ENCODE measurements at regions not wholly inside any gene's neighbourhood (a gene's known extent, or its start where the extent isn't known, plus 50 kb on each side); places are given as distances from the start of the nearest gene placed in this dataset.
"Not testable (repeated sequence)": the region's sequence is repeated elsewhere in the genome, so short reads cannot be mapped to it uniquely, and the experiment has no call there.

DNA sequence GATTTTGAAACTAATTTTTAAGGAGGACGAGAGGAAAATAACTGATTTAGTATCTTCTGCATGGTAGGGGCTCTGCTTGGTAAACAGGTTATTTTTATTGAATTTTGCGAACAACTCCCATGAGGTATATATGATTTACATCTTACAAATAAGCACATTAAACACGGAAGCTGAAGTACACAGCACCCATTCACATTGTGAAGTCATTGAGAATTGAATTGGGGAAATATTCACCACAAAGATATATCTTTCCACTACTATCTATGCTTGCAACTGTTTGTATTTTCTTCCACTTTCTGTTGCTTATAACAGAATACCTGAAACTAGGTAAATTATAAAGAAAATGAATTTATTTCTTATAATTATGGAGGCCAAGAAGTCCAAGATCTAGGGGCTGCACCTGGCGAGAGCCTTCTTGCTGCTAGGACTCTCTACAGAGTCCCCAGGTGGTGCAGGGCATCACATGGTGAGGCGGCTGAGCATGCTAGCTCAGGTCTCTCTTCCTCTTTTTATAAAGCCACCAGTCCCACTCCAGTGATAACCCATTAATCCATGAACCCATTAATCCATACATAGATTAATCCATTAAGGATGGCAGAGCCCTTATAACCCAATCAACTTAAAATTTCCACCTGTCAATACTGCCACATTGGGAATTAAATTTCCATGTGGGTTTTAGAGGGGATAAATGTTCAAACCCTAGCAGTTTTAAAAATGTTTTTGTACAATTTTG, 79.0 kb upstream of the ZNF608 start:
- Mint-ChIP-seq H3K27me3 (no peaks in the 10 kb centered on the region), H3K27ac (peak overlapping the region; percentile 71), H3K36me3 (no peaks in the 10 kb centered on the region), H3K9me3 (no peaks in the 10 kb centered on the region), H3K4me1 (peaks cover 25% of the 10 kb centered on the region), H3K4me3 (peak overlapping the region; percentile 10)
- ATAC-seq: peak; percentile 94

DNA sequence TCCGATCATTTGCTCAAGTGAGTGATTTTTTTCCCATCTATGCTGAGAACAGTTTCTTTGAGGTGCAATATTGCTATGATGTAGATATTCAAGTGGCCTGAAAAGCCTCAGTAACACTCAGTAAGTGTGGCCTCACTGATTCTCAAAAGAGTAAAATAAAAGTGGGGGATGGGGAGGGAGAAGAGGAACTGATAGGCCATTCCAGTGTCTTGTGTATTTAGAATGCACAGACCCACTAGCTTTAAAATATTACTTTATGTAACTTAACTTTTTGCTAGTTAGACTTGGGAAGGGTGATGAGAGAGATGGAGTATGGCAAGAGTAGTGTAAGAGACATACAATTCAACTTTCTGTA, 79.5 kb upstream of the ZNF608 start:
- peaks cover 27% of the 10 kb centered on the region for H3K4me1 Mint-ChIP-seq
- peak overlapping the region; percentile 71 for H3K27ac Mint-ChIP-seq
- H3K9me3 Mint-ChIP-seq: no peaks in the 10 kb centered on the region
- H3K27me3 Mint-ChIP-seq: no peaks in the 10 kb centered on the region
- H3K36me3 Mint-ChIP-seq: no peaks in the 10 kb centered on the region
- no peak overlapping the region for H3K4me3 Mint-ChIP-seq
- peak; percentile 45 for ATAC-seq

DNA sequence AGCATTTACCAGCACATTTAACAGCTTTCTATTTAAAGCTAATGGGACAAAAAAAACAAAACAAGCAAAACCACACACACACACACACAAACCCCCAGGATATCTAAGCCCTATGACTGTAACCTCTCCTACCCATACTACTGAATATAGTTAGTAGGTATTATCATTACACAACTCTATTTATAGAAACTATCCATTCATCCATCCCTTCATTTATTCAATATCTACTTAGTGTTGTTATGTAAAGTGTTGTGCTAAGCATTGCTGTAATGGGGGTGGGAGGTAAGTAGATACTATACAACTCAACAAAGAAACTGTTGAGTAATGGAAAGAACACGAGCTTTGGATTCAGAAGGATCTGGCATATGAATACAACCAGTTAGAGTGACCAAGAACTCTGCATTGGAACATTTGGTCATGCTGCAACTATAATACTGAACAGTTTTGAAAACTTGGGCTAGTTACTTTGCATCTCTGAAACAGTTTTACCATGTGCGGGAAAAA, 82.3 kb upstream of the ZNF608 start:
- no peaks in the 10 kb centered on the region for H3K27me3 Mint-ChIP-seq
- no peak overlapping the region for H3K27ac Mint-ChIP-seq
- H3K9me3 Mint-ChIP-seq: no peaks in the 10 kb centered on the region
- ATAC-seq: no peak
- peaks cover 6% of the 10 kb centered on the region for H3K36me3 Mint-ChIP-seq
- peaks cover 37% of the 10 kb centered on the region for H3K4me1 Mint-ChIP-seq
- H3K4me3 Mint-ChIP-seq: no peak overlapping the region

DNA sequence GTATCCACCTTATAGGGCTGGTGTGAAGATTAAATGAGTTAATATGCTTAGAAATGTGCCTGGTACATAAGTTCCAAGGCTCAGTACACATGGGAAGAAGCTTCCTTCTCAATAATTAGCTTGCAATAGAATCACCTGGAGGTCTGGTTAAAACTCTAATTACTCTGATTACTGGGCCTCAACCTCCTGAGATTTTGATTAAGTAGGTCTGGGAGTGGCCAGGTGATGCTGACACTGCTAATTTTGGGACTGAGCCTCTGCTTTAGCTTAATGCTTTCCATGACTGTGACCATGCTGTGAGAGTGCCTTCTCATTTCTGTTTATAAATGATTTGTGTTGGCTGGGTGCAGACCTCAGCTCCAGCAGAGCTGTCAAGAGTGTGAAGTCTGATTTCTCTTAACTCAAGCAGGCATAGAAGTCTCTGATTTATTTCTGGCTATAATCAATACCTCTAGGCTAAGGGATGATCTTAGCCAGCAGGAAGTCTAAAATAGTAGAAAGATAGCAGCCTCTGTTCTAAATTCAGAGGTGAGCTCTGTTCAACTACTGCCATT, 85.3 kb upstream of the ZNF608 start:
- H3K36me3 Mint-ChIP-seq: peaks cover 6% of the 10 kb centered on the region
- no peak for ATAC-seq
- no peak overlapping the region for H3K4me3 Mint-ChIP-seq
- H3K27ac Mint-ChIP-seq: no peak overlapping the region
- peaks cover 3% of the 10 kb centered on the region for H3K9me3 Mint-ChIP-seq
- H3K27me3 Mint-ChIP-seq: no peaks in the 10 kb centered on the region
- H3K4me1 Mint-ChIP-seq: peaks cover 21% of the 10 kb centered on the region

DNA sequence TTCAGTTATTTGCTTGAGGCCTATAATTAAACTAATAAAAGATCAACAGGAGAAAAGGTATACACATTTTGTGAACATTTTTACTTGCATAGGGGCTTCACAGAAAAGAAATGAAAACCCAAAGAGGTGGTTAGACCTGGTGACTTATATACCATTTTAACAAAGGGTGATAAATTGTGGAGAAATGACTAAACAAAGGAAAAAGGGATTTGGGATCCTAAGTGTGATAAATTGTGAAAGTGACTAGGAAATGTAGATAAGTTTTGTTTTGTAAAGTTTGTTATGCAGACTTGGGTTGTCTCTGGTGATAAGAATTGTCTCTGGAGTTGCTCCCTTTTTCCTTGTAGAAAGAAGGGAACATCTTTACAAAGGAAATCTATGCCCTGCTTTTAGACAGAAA, 86.1 kb upstream of the ZNF608 start:
- H3K27me3 Mint-ChIP-seq: no peaks in the 10 kb centered on the region
- peaks cover 21% of the 10 kb centered on the region for H3K4me1 Mint-ChIP-seq
- H3K4me3 Mint-ChIP-seq: no peak overlapping the region
- peaks cover 3% of the 10 kb centered on the region for H3K9me3 Mint-ChIP-seq
- H3K36me3 Mint-ChIP-seq: peaks cover 6% of the 10 kb centered on the region
- no peak for ATAC-seq
- H3K27ac Mint-ChIP-seq: no peak overlapping the region

DNA sequence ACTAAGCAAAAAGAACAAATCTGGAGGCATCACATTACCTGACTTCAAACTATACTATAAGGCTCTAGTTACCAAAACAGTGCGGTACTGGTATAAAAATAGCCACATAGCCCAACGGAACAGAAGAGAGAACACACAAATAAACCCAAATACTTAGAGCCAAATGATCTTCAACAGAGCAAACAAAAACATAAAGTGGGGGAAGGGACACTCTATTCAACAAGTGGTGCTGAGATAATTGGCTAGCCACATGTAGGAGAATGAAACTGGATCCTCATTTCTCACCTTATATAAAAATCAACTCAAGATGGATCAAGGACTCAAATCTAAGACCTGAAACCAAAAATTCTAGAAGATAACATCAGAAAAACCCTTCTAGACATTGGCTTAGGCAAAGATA, 89.9 kb upstream of the ZNF608 start:
- H3K27me3 Mint-ChIP-seq, H3K36me3 Mint-ChIP-seq, H3K4me3 Mint-ChIP-seq, H3K27ac Mint-ChIP-seq, ATAC-seq, H3K9me3 Mint-ChIP-seq, H3K4me1 Mint-ChIP-seq: not testable (repeated sequence)

DNA sequence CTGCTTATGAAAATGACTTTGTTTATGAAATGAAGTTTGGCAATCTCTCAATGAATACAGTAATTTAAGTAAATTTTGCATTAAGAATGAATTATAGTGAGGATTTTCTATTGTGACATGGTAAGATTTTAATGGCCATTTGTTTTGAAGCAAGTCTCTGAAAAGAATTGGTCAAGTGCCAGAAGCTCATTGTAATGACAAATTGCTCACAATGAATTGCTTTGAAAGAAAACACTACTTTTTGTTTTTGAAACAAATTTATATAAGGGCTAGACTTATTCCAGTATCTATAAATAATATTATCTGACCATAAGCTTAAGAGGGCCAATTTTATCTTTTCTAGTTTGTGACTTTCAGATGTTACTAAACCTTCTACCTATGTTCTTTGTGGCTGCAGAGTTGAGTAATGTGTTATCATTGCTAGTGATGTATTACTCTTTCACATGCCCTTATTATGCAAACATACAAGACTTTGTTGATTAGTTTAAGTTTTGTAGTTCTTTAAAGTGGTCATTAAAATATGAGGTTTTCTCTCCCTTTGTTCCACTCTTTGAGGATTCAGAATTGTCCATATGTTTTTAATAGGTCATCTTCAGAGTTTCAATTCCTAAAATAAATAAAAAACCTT, 93.0 kb upstream of the ZNF608 start:
- no peak overlapping the region for H3K27ac Mint-ChIP-seq
- H3K36me3 Mint-ChIP-seq: no peaks in the 10 kb centered on the region
- no peaks in the 10 kb centered on the region for H3K27me3 Mint-ChIP-seq
- H3K4me1 Mint-ChIP-seq: no peaks in the 10 kb centered on the region
- ATAC-seq: no peak
- H3K9me3 Mint-ChIP-seq: peaks cover 3% of the 10 kb centered on the region
- H3K4me3 Mint-ChIP-seq: no peak overlapping the region

DNA sequence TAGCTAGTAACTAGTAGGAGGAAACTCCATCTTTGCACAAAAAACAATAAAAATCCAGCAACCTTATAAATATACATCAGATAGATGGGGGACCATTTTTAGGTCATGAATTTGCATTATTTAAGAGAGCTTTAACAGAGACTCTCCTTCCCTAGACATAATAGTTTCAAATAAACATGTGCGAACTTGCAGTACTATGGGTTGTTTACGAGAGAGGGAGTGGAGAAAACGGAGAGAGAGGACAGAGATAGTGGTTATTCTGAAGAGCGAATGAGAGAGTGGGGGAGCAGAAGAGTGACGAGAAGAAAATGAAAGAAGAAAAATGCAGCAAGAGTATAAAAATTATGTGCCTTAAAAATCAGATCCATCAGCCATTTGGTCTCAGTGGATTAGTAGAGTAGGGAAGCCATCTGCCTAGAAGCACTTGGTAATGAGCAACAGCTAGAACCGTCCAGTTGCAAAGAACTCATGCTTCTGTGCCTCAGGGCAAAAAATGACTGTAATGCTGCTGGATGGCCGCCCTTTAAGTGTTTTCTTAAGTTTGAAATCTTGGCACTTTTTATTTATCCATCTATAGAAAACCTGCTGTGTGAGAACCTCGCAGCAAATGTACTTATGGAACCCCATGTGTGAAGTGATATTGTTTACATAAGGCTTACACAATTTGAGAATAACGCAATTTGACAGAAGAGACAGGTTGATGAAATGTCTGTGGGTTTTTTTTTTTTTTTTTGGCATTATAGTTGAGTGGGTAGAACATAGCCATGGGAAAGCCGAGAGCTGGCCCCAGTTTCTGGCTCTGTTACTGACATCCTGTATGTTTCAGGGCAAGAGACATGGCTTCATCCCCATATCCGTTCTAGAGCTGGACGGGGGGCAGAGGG, 95.6 kb upstream of the ZNF608 start:
- Mint-ChIP-seq H3K9me3 (no peaks in the 10 kb centered on the region), H3K36me3 (no peaks in the 10 kb centered on the region), H3K27me3 (no peaks in the 10 kb centered on the region), H3K4me3 (no peak overlapping the region), H3K27ac (no peak overlapping the region), H3K4me1 (no peaks in the 10 kb centered on the region)
- ATAC-seq: no peak

DNA sequence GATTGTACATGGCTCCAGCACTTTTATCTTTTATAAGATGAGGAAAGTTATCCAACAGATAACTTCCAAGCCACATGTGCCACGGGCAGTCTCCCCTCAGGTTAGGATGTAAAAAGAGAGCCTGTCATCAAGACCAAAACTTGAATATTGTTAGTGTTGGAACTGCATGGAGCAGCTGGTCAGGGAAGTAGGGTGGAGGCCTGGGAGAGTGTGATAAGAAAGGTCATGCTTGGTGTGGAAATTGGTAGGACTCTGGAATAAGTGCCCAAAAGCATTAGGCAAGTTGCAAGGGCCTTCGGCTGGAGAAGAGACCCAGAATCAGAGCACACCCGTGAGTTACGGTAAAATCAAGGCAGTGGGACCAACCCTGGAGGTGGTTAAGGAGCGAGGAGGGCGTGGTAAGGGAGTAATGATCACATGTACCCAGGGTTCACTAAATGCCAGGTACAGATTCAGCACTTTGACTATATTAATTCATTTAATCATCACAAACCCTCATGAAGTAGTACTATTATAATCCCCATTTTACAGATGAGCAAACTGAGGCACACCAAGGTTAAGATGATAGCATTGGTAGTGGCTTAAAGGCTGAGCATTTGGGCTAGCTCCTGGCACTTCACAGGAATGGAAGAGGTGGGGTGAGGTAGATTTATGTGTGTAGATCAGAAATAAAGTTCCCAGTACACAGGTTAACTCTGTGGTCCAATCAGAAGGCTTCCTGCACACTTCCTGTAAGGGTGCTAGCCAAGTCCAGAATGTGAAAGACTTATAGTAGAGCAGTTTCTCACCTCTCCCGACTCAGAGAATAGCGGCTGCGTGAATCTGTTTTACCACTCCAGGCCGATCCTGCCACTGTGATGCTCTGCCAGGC, 96.5 kb upstream of the ZNF608 start:
- H3K27ac Mint-ChIP-seq: no peak overlapping the region
- no peak for ATAC-seq
- no peaks in the 10 kb centered on the region for H3K36me3 Mint-ChIP-seq

DNA sequence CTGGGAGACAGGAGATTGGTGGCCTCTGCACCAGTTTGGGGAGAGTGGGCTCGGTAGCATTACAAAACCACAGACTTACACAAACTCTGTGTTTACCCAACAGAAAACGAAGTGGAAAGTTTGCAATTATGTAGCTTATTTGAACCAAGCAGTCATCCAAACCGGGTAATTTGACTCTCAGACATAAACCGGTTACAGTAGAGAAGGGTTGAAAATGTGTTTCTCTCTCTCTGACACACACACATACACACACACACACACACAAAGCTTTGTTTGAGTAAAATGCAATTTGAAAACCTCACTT, 97.1 kb upstream of the ZNF608 start:
- ATAC-seq: no peak
- Mint-ChIP-seq H3K36me3 (no peaks in the 10 kb centered on the region), H3K4me3 (no peak overlapping the region), H3K4me1 (peaks cover 8% of the 10 kb centered on the region), H3K9me3 (no peaks in the 10 kb centered on the region), H3K27me3 (no peaks in the 10 kb centered on the region), H3K27ac (no peak overlapping the region)

More for the DNA sequence above, 96.5 kb upstream of the ZNF608 start:
- Mint-ChIP-seq H3K27me3 (no peaks in the 10 kb centered on the region), H3K9me3 (no peaks in the 10 kb centered on the region), H3K4me3 (no peak overlapping the region), H3K4me1 (peaks cover 2% of the 10 kb centered on the region)

DNA sequence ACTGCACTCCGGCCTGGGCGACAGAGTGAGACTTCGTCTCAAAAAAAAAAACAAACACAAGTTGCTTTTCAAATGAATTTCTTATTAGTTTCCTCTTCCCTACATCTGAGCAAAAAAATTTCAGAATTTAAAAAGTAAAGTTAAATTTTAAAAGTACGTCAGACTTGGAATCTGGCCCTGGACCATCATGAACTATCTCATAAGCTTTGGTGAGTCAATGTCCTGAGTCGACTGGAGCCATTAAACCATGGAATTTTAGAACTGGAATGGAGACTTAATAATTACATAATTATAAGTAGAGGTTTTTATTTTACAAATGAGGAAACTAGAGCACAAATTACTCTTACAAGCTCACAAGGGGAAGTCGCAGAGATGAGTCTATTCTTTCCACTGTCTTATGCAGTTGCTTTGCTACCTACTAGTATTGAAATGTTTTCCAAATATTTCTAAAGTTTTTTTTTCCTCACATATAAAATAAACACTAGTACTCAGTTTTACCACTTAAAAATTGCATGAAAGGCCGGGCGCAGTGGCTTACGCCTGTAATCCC, 98.0 kb upstream of the ZNF608 start:
- Mint-ChIP-seq H3K27ac (no peak overlapping the region), H3K9me3 (no peaks in the 10 kb centered on the region), H3K4me3 (no peak overlapping the region), H3K36me3 (no peaks in the 10 kb centered on the region), H3K4me1 (peaks cover 17% of the 10 kb centered on the region), H3K27me3 (no peaks in the 10 kb centered on the region)
- no peak for ATAC-seq

DNA sequence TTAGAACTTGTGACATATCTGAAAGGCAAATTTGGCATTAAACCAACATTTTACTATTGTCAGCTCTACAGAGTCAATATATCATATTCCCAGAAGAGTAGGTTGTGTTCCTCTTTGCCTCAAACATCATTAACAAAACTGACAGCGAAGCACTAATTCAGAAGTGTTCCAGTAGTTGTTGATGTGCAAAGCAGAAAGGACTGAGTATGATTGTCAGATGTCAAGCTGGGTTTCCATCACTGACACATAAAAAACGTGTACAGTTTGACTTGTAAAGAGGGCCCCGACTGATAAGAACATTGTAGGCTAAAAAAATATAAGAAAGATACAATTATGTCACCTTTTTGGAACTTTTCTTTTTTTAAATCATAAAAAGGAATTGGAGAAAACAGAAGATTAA, 101.5 kb upstream of the ZNF608 start:
- Mint-ChIP-seq H3K36me3 (no peaks in the 10 kb centered on the region), H3K4me3 (no peak overlapping the region), H3K27ac (no peak overlapping the region), H3K9me3 (peaks cover 3% of the 10 kb centered on the region), H3K4me1 (peaks cover 35% of the 10 kb centered on the region), H3K27me3 (no peaks in the 10 kb centered on the region)
- no peak for ATAC-seq

DNA sequence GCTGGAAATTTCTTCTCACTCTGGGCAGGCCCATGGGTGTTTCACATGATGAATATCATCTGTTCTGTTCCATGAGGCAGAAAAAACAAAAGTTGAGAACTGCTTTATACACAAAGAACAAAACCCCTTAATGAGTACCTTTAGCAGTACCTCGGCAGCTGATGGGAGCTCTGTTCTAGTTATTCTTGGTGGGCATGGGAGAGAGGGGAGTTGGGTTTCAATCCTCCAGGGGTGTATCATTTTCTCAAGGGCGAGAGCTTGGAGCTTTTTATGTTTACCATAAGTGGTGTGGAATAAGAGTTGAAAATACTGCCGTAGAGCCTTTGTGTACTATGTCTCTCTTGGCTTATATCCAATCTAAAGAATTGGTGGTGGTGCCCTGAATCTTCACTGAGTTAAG, 103.3 kb upstream of the ZNF608 start:
- no peaks in the 10 kb centered on the region for H3K27me3 Mint-ChIP-seq
- peaks cover 3% of the 10 kb centered on the region for H3K9me3 Mint-ChIP-seq
- H3K27ac Mint-ChIP-seq: no peak overlapping the region
- H3K4me1 Mint-ChIP-seq: peaks cover 35% of the 10 kb centered on the region
- no peak overlapping the region for H3K4me3 Mint-ChIP-seq
- no peaks in the 10 kb centered on the region for H3K36me3 Mint-ChIP-seq
- ATAC-seq: no peak

DNA sequence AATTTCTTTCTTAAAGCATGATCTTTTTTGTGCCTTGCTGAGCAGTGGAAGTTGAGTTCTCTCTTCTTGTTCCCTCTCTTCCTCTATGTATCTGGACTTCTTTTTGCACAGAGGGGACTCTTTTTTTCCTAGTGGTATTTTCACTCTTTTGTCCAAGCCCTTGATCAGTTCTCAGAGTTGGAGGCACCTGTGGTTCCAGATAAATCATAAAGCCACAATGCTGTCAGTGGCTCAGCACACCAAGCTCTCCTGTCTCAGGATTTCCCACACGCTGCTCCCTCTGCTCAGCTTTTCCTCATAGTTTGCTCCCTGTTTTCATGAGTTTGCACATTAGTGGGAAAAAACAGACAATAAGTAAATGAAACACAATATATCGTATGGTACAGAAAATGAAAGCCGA, 110.3 kb upstream of the ZNF608 start:
- H3K27ac Mint-ChIP-seq: peak overlapping the region; percentile 9
- no peak for ATAC-seq
- H3K4me3 Mint-ChIP-seq: no peak overlapping the region
- no peaks in the 10 kb centered on the region for H3K36me3 Mint-ChIP-seq
- H3K4me1 Mint-ChIP-seq: peaks cover 12% of the 10 kb centered on the region
- no peaks in the 10 kb centered on the region for H3K9me3 Mint-ChIP-seq
- H3K27me3 Mint-ChIP-seq: no peaks in the 10 kb centered on the region
